Transverse colon (tissue), 4 donors: ENCODE measurements at regions not wholly inside any gene's neighbourhood (a gene's known extent, or its start where the extent isn't known, plus 50 kb on each side); places are given as distances from the start of the nearest gene placed in this dataset.

Source experiments
- DNase-seq: peaks from one replicate; pipeline ENCODE4 v3.0.0-alpha.2; 2019
- H3K27ac ChIP-seq, 4 donors: fragments of 200-600 bp; sonication (generic); 2 replicates each; pipeline ENCODE4 v1.5.1; 2016 to 2018; ENCODE audit warnings: inconsistent platforms in 4 of 4
- H3K27me3 ChIP-seq: fragments of 200-600 bp; sonication (generic); 2 replicates; pipeline ENCODE4 v1.5.1; 2017; ENCODE audit warnings: inconsistent platforms
- H3K36me3 ChIP-seq, 4 donors: fragments of 200-600 bp; sonication (generic); 2 replicates each; pipeline ENCODE4 v1.5.1; 2017 to 2019; ENCODE audit warnings: inconsistent platforms in 4 of 4
- H3K4me1 ChIP-seq, 4 donors: fragments of 200-600 bp; sonication (generic); 2 replicates each; pipeline ENCODE4 v1.5.1; 2017 to 2020; ENCODE audit warnings: inconsistent platforms in 4 of 4
- H3K4me3 ChIP-seq, 4 donors: fragments of 200-600 bp; sonication (generic); 1 replicate in 1 of 4; 2 replicates in 3 of 4; pipeline versions ENCODE4 v1.5.1 to v1.6.1; 2017 to 2019; ENCODE audit warnings: inconsistent platforms in 4 of 4
- H3K9me3 ChIP-seq, 2 donors: fragments of 200-600 bp; sonication (generic); 2 replicates each; pipeline ENCODE4 v1.5.1; 2017 to 2019; ENCODE audit warnings: inconsistent platforms in 2 of 2
- CTCF ChIP-seq, 5 experiments: fragments of 200-600 bp in 3 of 5; fragments of 450-650 bp in 2 of 5; sonication (generic) in 3 of 5; IDR thresholded peaks; 1 replicate in 2 of 5; 2 replicates in 3 of 5; pipeline ENCODE4 v1.5.1; 2016 to 2017; ENCODE audit warnings: antibody characterized with exemption in 5 of 5, inconsistent platforms in 3 of 5, mild to moderate bottlenecking in 2 of 5, moderate library complexity in 1 of 5
- EP300 ChIP-seq: sonication (generic); formaldehyde crosslinking; IDR thresholded peaks from one replicate; pipeline ENCODE4 v1.6.1; 2017; ENCODE audit warnings: antibody characterized with exemption, low read depth
- POLR2A ChIP-seq: fragments of 450-650 bp; IDR thresholded peaks from one replicate; pipeline ENCODE4 v1.6.1; 2016; ENCODE audit warnings: antibody characterized with exemption, mild to moderate bottlenecking, moderate library complexity
- POLR2AphosphoS5 ChIP-seq, 3 donors: sonication (generic); formaldehyde crosslinking; IDR thresholded peaks; one replicate each; pipeline ENCODE4 v1.6.1; 2016; ENCODE audit warnings: antibody characterized with exemption in 3 of 3
- WGBS, 2 donors: methylation state at CpG; one replicate each; pipeline ENCODE4 v1.1.5; 2018; ENCODE audit warnings: low coverage in 1 of 2; 5-methylcytosine and 5-hydroxymethylcytosine counted together
- in situ Hi-C, 4 donors: fragments of 200-750 bp; cut with MboI; loops; one replicate each; pipeline versions ENCODE4 v1.15.0 to v1.15.1; 2017; ENCODE audit warnings: low sequenced_read_pairs in 3 of 4, low pct_ligation_motif_present in 1 of 4, low pct_unique_long_range_greater_than_20kb in 1 of 4
- intact Hi-C: fragments of 100-400 bp; cut with DNase I; formaldehyde crosslinking; loops from one replicate; pipeline ENCODE4 v1.15.1; 2023; ENCODE audit warnings: low total_unique reads

GRCh38 chr4:134531013-134531412 is 329.4 kb upstream of the PABPC4L start:
- in situ Hi-C loops = no loop called here
- Histone ChIP-seq H3K4me1 (no peaks in the 10 kb centered on the region), H3K4me3 (no peak overlapping the region), H3K36me3 (no peaks in the 10 kb centered on the region), H3K9me3 (no peaks in the 10 kb centered on the region), H3K27ac (no peak overlapping the region), H3K27me3 (no peaks in the 10 kb centered on the region)
- no peak for DNase-seq
- 46 to 64% methylated on average over 1 of the region's 1 CpG for WGBS, 2 donors
- intact Hi-C loops = no loop called here
- no peak for TF ChIP-seq POLR2AphosphoS5 (IDR thresholded peaks at IDR 0.05)
- TF ChIP-seq CTCF (IDR thresholded peaks at IDR 0.05) = no peak
- TF ChIP-seq EP300 = no peak
- TF ChIP-seq POLR2A = no peak

- in situ Hi-C loops = no loop called here
- 42 to 48% methylated on average over 1 of the region's 1 CpG for WGBS, 2 donors
- H3K36me3 ChIP-seq = no peaks in the 10 kb centered on the region
- TF ChIP-seq POLR2A = no peak
- TF ChIP-seq EP300 = no peak
- no peak for TF ChIP-seq CTCF (IDR thresholded peaks at IDR 0.05)
- no peak for TF ChIP-seq POLR2AphosphoS5 (IDR thresholded peaks at IDR 0.05)
- DNase-seq = no peak
- no peaks in the 10 kb centered on the region for H3K9me3 ChIP-seq
- no peak overlapping the region for H3K27ac ChIP-seq
- no peak overlapping the region for H3K4me3 ChIP-seq
- no peaks in the 10 kb centered on the region for H3K4me1 ChIP-seq
- no peaks in the 10 kb centered on the region for H3K27me3 ChIP-seq
- intact Hi-C loops = no loop called here
Observed at GRCh38 chr4:134529629-134530028, 328.0 kb upstream of the PABPC4L start.

- WGBS, 2 donors = 54 to 58% methylated on average over 3 of the region's 3 CpGs
- no peaks in the 10 kb centered on the region for H3K27me3 ChIP-seq
- DNase-seq = no peak
- H3K9me3 ChIP-seq = no peaks in the 10 kb centered on the region
- H3K4me1 ChIP-seq = no peaks in the 10 kb centered on the region
- intact Hi-C loops = no loop called here
- no peaks in the 10 kb centered on the region for H3K36me3 ChIP-seq
- no peak for TF ChIP-seq POLR2AphosphoS5 (IDR thresholded peaks at IDR 0.05)
- TF ChIP-seq CTCF (IDR thresholded peaks at IDR 0.05) = no peak
- TF ChIP-seq EP300 = no peak
- no peak for TF ChIP-seq POLR2A
- H3K4me3 ChIP-seq = no peak overlapping the region
- H3K27ac ChIP-seq = no peak overlapping the region
- in situ Hi-C loops = no loop called here
Observed at GRCh38 chr4:134518574-134519217, 317.1 kb upstream of the PABPC4L start.

- intact Hi-C loops (no loop called here), in situ Hi-C loops (no loop called here)
- Histone ChIP-seq H3K4me3 (no peak overlapping the region), H3K36me3 (no peaks in the 10 kb centered on the region), H3K27ac (no peak overlapping the region), H3K9me3 (no peaks in the 10 kb centered on the region), H3K4me1 (no peaks in the 10 kb centered on the region), H3K27me3 (no peaks in the 10 kb centered on the region)
- TF ChIP-seq POLR2A (no peak), EP300 (no peak), POLR2AphosphoS5 (IDR thresholded peaks at IDR 0.05) (no peak), CTCF (IDR thresholded peaks at IDR 0.05) (no peak)
- DNase-seq = no peak
- 71 to 73% methylated on average over 2 of the region's 2 CpGs for WGBS, 2 donors
Observed at GRCh38 chr4:134510544-134510943, 309.0 kb upstream of the PABPC4L start.
